WI38 (cell line): ENCODE measurements at regions not wholly inside any gene's neighbourhood (a gene's known extent, or its start where the extent isn't known, plus 50 kb on each side); places are given as distances from the start of the nearest gene placed in this dataset.

Experiments used
- H3K4me3 ChIP-seq: 2 replicates; pipeline ENCODE4 v1.5.1; 2011; ENCODE audit warnings: low read depth, mild to moderate bottlenecking, control low read depth, low read length
- CTCF ChIP-seq: IDR thresholded peaks from 2 replicates; pipeline ENCODE4 v1.5.1; 2012; ENCODE audit warnings: low read depth, mild to moderate bottlenecking, control low read depth, low read length

- no peak overlapping the region for H3K4me3 ChIP-seq
- no peak for TF ChIP-seq CTCF
These were observed 130.0 kb upstream of the STX18 start for GRCh38 chr4:4671774-4672349.

- no peak for TF ChIP-seq CTCF
- no peak overlapping the region for H3K4me3 ChIP-seq
These were observed 129.0 kb upstream of the STX18 start for GRCh38 chr4:4670869-4671268.

- TF ChIP-seq CTCF = no peak
- H3K4me3 ChIP-seq = no peak overlapping the region
These were observed 126.7 kb upstream of the STX18 start for GRCh38 chr4:4668355-4669210.

DNA sequence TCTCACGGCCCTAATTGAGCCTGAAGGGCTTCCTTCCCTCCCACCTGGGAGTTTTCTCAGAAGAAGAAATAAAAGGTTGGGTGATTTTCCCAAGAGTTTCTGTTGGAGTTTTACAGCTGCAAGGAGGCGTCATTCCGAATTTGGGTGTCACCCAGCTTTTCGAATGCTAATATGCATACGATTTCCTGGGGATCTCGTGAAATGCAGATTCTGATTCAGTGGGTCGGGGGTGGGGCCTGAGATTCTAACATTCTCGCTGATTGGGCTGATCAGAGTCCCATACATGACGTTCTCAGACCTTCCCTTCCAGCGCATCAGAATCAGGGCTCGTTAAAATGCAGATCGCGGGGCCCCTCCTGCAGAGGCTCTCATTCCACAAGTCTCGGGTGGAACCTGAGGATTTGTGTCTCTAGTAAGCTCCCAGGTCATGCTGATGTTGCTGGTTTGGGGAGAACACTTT, 125.8 kb upstream of the STX18 start:
- H3K4me3 ChIP-seq = no peak overlapping the region
- no peak for TF ChIP-seq CTCF

DNA sequence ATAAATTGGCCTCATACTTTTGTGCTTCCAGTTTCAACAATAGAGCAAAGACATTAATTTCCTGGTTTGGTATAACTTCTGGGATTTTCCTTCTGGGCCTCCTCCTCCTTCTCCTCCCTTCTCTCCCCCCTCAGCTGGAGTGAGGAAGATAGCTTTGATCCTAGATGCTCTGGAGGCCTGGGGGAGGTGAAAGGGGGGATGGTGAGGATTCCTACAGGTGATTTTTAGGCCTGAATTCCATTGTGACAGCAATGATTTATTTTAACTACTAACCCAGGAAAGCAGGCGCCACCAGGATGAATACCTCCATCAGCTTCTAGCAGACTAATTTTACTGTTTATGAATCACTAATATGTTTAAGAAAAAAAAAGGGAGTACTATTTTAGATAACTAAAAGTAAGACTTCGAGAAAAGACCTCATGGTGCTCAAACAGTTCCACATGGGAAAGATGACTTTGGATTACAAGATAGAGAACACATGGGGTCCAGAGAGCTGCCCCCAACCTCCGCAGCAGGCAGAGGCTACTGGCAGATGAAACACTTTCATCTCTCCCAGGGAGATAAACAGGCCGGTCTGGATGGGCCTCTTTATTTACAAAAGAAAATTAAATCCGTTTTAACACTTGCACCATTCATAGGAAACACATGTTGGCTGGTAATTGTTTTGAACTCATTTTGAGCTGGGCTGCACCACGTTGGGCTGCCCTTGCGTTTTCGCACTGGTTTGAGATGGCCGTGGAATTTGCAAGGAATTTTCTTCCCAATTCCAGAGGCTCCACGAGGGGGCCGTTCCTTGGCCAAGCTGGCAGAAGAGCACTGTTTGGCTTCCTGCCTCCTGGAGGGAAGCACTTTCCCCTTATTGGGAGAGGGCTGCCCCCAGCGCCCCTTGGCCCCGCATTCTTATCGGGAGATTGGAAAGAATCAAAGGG, 125.1 kb upstream of the STX18 start:
- TF ChIP-seq CTCF = no peak
- H3K4me3 ChIP-seq = no peak overlapping the region

DNA sequence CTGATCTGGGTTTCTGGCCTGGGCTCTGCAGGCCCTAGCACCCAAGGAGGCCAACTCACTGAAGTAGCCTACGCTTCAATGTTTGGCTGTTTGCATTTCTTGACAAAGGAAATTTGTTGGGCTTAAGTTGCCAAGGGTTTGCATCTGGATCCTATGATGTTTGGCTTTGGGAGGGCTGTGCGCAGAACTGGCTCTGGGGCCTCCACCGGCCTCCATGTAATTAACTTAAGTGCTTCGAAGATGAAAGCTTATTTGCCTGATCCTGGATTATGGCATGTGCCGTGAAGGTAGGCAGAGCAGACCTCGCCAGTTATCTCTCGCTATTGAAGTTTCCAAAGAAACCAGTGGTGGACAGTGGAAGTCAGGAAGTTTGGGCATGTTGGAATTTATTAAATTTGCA, 124.3 kb upstream of the STX18 start:
- no peak for TF ChIP-seq CTCF
- H3K4me3 ChIP-seq = no peak overlapping the region
